GM21528 (cell line): ENCODE measurements at regions not wholly inside any gene's neighbourhood (a gene's known extent, or its start where the extent isn't known, plus 50 kb on each side); places are given as distances from the start of the nearest gene placed in this dataset.
A peak's percentile ranks its signal among the peaks of the same experiment; 100 is the strongest.

Experiments used
- ATAC-seq: cut with Tn5 transposase; IDR thresholded peaks from one replicate; pipeline ENCODE4 v1.9.1; 2021; ENCODE audit warnings: mild to moderate bottlenecking, moderate library complexity; ENCODE audit not compliant: unreplicated experiment, low FRiP score

- ATAC-seq: no peak
These were observed 78.1 kb upstream of the SLC38A11 start for GRCh38 chr2:165033402-165033801.

GRCh38 chr2:165032559-165032958 lies 77.2 kb upstream of the SLC38A11 start:
- ATAC-seq: no peak

- ATAC-seq: no peak
These were observed 68.9 kb upstream of the SLC38A11 start for GRCh38 chr2:165024199-165024598.

- no peak for ATAC-seq
These were observed 67.5 kb upstream of the SLC38A11 start for GRCh38 chr2:165022781-165023180.

GRCh38 chr2:165017966-165018596 lies 62.8 kb upstream of the SLC38A11 start:
- no peak for ATAC-seq

GRCh38 chr2:165016772-165017411 lies 61.6 kb upstream of the SLC38A11 start:
- ATAC-seq: peak; percentile 73

GRCh38 chr2:165015052-165015642 lies 59.8 kb upstream of the SLC38A11 start:
- ATAC-seq: peak; percentile 80

GRCh38 chr2:165013944-165014619 lies 58.8 kb upstream of the SLC38A11 start:
- peak; percentile 61 for ATAC-seq

- ATAC-seq: no peak
These were observed 55.9 kb upstream of the SLC38A11 start for GRCh38 chr2:165011199-165011598.

- no peak for ATAC-seq
These were observed 55.2 kb upstream of the SLC38A11 start for GRCh38 chr2:165010556-165010955.

GRCh38 chr2:165009466-165009865 lies 54.1 kb upstream of the SLC38A11 start:
- ATAC-seq: no peak

GRCh38 chr2:165008730-165009315 lies 53.5 kb upstream of the SLC38A11 start:
- no peak for ATAC-seq

- ATAC-seq: no peak
These were observed 51.9 kb upstream of the SLC38A11 start for GRCh38 chr2:165007161-165007744.
